Astrocyte of the cerebellum (primary cell): ENCODE measurements at regions not wholly inside any gene's neighbourhood (a gene's known extent, or its start where the extent isn't known, plus 50 kb on each side); places are given as distances from the start of the nearest gene placed in this dataset.
A peak's percentile ranks its signal among the peaks of the same experiment; 100 is the strongest.

Experiments
- DNase-seq: peaks from one replicate; pipeline ENCODE4 v3.0.0-alpha.2; 2011; ENCODE audit warnings: low read depth
- H3K4me3 ChIP-seq: 2 replicates; pipeline ENCODE4 v1.5.1; 2011; ENCODE audit warnings: mild to moderate bottlenecking, low read depth, low read length, moderate library complexity
- CTCF ChIP-seq: IDR thresholded peaks from 2 replicates; pipeline ENCODE4 v1.5.1; 2012; ENCODE audit warnings: low read length, low read depth, moderate library complexity, mild to moderate bottlenecking; ENCODE audit errors: missing control alignments
- in situ Hi-C: cut with HindIII; loops from 2 replicates; pipeline ENCODE4 v1.10.0; 2017; ENCODE audit warnings: low sequenced_read_pairs

- in situ Hi-C loops: no loop called here
- no peak overlapping the region for H3K4me3 ChIP-seq
- DNase-seq: peak; percentile 64
- no peak for TF ChIP-seq CTCF
These were observed 529.4 kb downstream of the CCDC85A start for GRCh38 chr2:56713161-56713676.

- DNase-seq: no peak
- in situ Hi-C loops: no loop called here
- no peak for TF ChIP-seq CTCF
- no peak overlapping the region for H3K4me3 ChIP-seq
These were observed 530.2 kb downstream of the CCDC85A start for GRCh38 chr2:56713978-56714377.

GRCh38 chr2:56714400-56714799 lies 530.6 kb downstream of the CCDC85A start:
- no peak for DNase-seq
- in situ Hi-C loops: no loop called here
- H3K4me3 ChIP-seq: no peak overlapping the region
- no peak for TF ChIP-seq CTCF

GRCh38 chr2:56715683-56716082 lies 531.9 kb downstream of the CCDC85A start:
- TF ChIP-seq CTCF: no peak
- no peak for DNase-seq
- in situ Hi-C loops: no loop called here
- H3K4me3 ChIP-seq: no peak overlapping the region

- in situ Hi-C loops: no loop called here
- no peak overlapping the region for H3K4me3 ChIP-seq
- no peak for DNase-seq
- TF ChIP-seq CTCF: no peak
These were observed 534.6 kb downstream of the CCDC85A start for GRCh38 chr2:56718413-56718812.

GRCh38 chr2:56729212-56729611 lies 545.4 kb downstream of the CCDC85A start:
- H3K4me3 ChIP-seq: no peak overlapping the region
- TF ChIP-seq CTCF: no peak
- no peak for DNase-seq
- in situ Hi-C loops: no loop called here

- TF ChIP-seq CTCF: no peak
- in situ Hi-C loops: no loop called here
- H3K4me3 ChIP-seq: no peak overlapping the region
- DNase-seq: no peak
These were observed 549.2 kb downstream of the CCDC85A start for GRCh38 chr2:56732946-56733345.
